ENCODE measurements at regions not wholly inside any gene's neighbourhood (a gene's known extent, or its start where the extent isn't known, plus 50 kb on each side); places are given as distances from the start of the nearest gene placed in this dataset.
"Not testable (repeated sequence)": the region's sequence is repeated elsewhere in the genome, so short reads cannot be mapped to it uniquely, and the experiment has no call there.

- TF ChIP-seq, protein P1, sequence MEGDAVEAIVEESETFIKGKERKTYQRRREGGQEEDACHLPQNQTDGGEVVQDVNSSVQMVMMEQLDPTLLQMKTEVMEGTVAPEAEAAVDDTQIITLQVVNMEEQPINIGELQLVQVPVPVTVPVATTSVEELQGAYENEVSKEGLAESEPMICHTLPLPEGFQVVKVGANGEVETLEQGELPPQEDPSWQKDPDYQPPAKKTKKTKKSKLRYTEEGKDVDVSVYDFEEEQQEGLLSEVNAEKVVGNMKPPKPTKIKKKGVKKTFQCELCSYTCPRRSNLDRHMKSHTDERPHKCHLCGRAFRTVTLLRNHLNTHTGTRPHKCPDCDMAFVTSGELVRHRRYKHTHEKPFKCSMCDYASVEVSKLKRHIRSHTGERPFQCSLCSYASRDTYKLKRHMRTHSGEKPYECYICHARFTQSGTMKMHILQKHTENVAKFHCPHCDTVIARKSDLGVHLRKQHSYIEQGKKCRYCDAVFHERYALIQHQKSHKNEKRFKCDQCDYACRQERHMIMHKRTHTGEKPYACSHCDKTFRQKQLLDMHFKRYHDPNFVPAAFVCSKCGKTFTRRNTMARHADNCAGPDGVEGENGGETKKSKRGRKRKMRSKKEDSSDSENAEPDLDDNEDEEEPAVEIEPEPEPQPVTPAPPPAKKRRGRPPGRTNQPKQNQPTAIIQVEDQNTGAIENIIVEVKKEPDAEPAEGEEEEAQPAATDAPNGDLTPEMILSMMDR (IDR thresholded peaks at IDR 0.05; ENCODE audit: extremely low read depth, insufficient read depth, missing control alignments): no peak
Observed at GRCh38 chr5:179461576-179461975, 88.8 kb upstream of the RUFY1 start.

GRCh38 chr5:179459771-179460170 is 90.6 kb upstream of the RUFY1 start:
- TF ChIP-seq, protein P1 (IDR thresholded peaks at IDR 0.05; ENCODE audit: extremely low read depth, insufficient read depth, missing control alignments): no peak
- no peak for DNase-seq (ENCODE audit: low spot score)
- in situ Hi-C loops (cut with MboI; ENCODE audit: low pct_unique_long_range_greater_than_20kb, low sequenced_read_pairs, unreplicated experiment): no loop called here

More at GRCh38 chr5:179461576-179461975, 88.8 kb upstream of the RUFY1 start:
- no peak for DNase-seq (ENCODE audit: low spot score)
- in situ Hi-C loops (cut with MboI; ENCODE audit: low pct_unique_long_range_greater_than_20kb, low sequenced_read_pairs, unreplicated experiment): no loop called here

DNA sequence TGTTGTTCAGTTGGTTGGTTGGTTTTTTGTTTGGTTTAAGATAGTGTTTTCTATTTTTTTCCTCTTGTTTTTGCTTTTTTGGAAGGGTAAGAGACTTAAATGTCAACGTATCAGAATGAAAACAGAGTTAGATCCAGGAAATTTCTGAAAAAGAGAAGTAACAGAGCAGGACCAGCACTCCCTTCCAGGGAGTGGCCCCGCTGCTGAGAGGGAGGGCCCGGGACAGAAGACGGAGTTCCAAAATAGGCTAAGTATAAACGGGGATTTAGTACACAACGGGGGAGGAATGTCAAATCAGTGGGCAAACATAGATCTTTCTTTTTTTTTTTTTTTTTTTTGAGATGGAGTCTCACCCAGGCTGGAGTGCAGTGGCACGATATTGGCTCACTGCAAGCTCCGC is 92.7 kb upstream of the RUFY1 start:
- TF ChIP-seq, protein P1 (IDR thresholded peaks at IDR 0.05; ENCODE audit: extremely low read depth, insufficient read depth, missing control alignments): no peak
- DNase-seq (ENCODE audit: low spot score): no peak

GRCh38 chr5:179456075-179456474 is 94.3 kb upstream of the RUFY1 start:
- DNase-seq (ENCODE audit: low spot score); in situ Hi-C loops (cut with MboI; ENCODE audit: low pct_unique_long_range_greater_than_20kb, low sequenced_read_pairs, unreplicated experiment): not testable (repeated sequence)

More for the DNA sequence above, 92.7 kb upstream of the RUFY1 start:
- in situ Hi-C loops (cut with MboI; ENCODE audit: low pct_unique_long_range_greater_than_20kb, low sequenced_read_pairs, unreplicated experiment): no loop called here

DNA sequence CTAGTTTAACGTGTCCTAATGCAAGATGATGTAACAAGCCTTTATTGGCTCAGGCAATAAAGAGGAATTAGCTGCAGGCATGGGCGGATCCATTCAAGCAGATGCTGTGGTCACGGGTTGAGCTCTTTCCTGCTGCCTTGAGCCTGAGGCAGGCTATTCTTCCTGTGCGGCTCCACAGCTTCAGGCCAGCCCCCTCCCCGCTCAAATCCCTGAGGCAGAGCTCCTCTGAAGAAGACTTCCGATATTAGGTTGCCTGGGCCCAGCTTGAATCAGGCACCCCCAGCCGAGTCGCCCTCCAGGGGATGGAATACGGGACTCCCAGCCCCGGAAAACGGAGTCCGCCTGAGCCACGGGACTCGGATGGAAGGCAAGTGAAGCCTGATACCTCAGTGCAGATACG is 95.0 kb upstream of the RUFY1 start:
- in situ Hi-C loops (cut with MboI; ENCODE audit: low pct_unique_long_range_greater_than_20kb, low sequenced_read_pairs, unreplicated experiment): no loop called here
- no peak for DNase-seq (ENCODE audit: low spot score)
- TF ChIP-seq, protein P1 (IDR thresholded peaks at IDR 0.05; ENCODE audit: extremely low read depth, insufficient read depth, missing control alignments): no peak

- DNase-seq (ENCODE audit: low spot score): no peak
- TF ChIP-seq, protein P1 (IDR thresholded peaks at IDR 0.05; ENCODE audit: extremely low read depth, insufficient read depth, missing control alignments): no peak
- in situ Hi-C loops (cut with MboI; ENCODE audit: low pct_unique_long_range_greater_than_20kb, low sequenced_read_pairs, unreplicated experiment): no loop called here
Observed at GRCh38 chr5:179454356-179454755, 96.0 kb upstream of the RUFY1 start.

DNA sequence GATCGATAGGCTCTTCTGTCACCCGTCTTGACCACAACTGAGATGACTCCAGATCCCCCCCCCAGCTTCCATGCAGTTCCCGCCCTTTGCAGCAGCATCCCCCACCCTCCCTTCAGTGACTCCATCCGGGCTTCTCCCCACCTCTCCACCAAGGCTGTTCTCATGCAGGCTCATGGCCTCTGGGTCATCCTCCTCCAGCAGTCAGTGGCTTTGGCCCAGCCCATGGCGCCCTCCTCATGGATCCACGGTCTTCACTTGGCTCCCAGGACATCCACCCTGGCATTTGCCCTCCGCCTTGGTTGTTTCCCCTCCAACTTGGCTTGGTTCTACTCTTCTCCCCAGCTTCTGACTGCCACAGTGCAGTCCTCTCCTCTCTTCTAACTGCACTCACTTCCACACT is 96.7 kb upstream of the RUFY1 start:
- no peak for DNase-seq (ENCODE audit: low spot score)
- in situ Hi-C loops (cut with MboI; ENCODE audit: low pct_unique_long_range_greater_than_20kb, low sequenced_read_pairs, unreplicated experiment): no loop called here
- TF ChIP-seq, protein P1 (IDR thresholded peaks at IDR 0.05; ENCODE audit: extremely low read depth, insufficient read depth, missing control alignments): no peak

Data from GM13977 (cell line).